HG03571 (cell line): ENCODE measurements at regions not wholly inside any gene's neighbourhood (a gene's known extent, or its start where the extent isn't known, plus 50 kb on each side); places are given as distances from the start of the nearest gene placed in this dataset.

ENCODE experiments used
- ATAC-seq: cut with Tn5 transposase; IDR thresholded peaks from one replicate; pipeline ENCODE4 v1.9.1; 2021; ENCODE audit not compliant: unreplicated experiment

GRCh38 chr10:88023676-88024075 is 160.3 kb downstream of the PTEN start:
- no peak for ATAC-seq

GRCh38 chr10:88026031-88026430 is 162.6 kb downstream of the PTEN start:
- no peak for ATAC-seq

GRCh38 chr10:88027570-88027969 is 164.1 kb downstream of the PTEN start:
- ATAC-seq, result no peak

- no peak for ATAC-seq
Observed at GRCh38 chr10:88028072-88028471, 164.6 kb downstream of the PTEN start.

- no peak for ATAC-seq
Observed at GRCh38 chr10:88028654-88029053, 165.2 kb downstream of the PTEN start.

GRCh38 chr10:88032566-88032965 is 169.1 kb downstream of the PTEN start:
- ATAC-seq, result no peak

GRCh38 chr10:88033385-88033784 is 170.0 kb downstream of the PTEN start:
- ATAC-seq, result no peak

- ATAC-seq, result no peak
Observed at GRCh38 chr10:88033793-88034192, 170.4 kb downstream of the PTEN start.

- ATAC-seq, result no peak
Observed at GRCh38 chr10:88036126-88036525, 172.7 kb downstream of the PTEN start.

GRCh38 chr10:88037623-88038022 is 174.2 kb downstream of the PTEN start:
- ATAC-seq, result no peak

- no peak for ATAC-seq
Observed at GRCh38 chr10:88038268-88038667, 174.8 kb downstream of the PTEN start.

- no peak for ATAC-seq
Observed at GRCh38 chr10:88039496-88040200, 176.2 kb downstream of the PTEN start.

- ATAC-seq, result no peak
Observed at GRCh38 chr10:88041243-88042159, 178.1 kb downstream of the PTEN start.

- no peak for ATAC-seq
Observed at GRCh38 chr10:88042160-88043100, 179.0 kb downstream of the PTEN start.

GRCh38 chr10:88045096-88045495 is 181.7 kb downstream of the PTEN start:
- ATAC-seq, result no peak

- ATAC-seq, result no peak
Observed at GRCh38 chr10:88045656-88046415, 182.4 kb downstream of the PTEN start.

- no peak for ATAC-seq
Observed at GRCh38 chr10:88047579-88047978, 184.2 kb downstream of the PTEN start.

GRCh38 chr10:88048312-88048711 is 184.9 kb downstream of the PTEN start:
- no peak for ATAC-seq

GRCh38 chr10:88049204-88049603 is 185.8 kb downstream of the PTEN start:
- no peak for ATAC-seq

GRCh38 chr10:88057720-88058119 is 194.3 kb downstream of the PTEN start:
- ATAC-seq, result no peak
